Ascending aorta (tissue), 2 donors: ENCODE measurements at regions not wholly inside any gene's neighbourhood (a gene's known extent, or its start where the extent isn't known, plus 50 kb on each side); places are given as distances from the start of the nearest gene placed in this dataset.

ENCODE experiments used
- DNase-seq, 2 donors: peaks; one replicate each; pipeline ENCODE4 v3.0.0-alpha.2; 2019; ENCODE audit warnings: low spot score in 2 of 2
- H3K27ac ChIP-seq, 2 donors: fragments of 200-600 bp; sonication (generic); one replicate each; pipeline ENCODE4 v1.5.1; 2016 to 2017; ENCODE audit warnings: mild to moderate bottlenecking in 1 of 2
- H3K27me3 ChIP-seq: fragments of 200-600 bp; sonication (generic); one replicate; pipeline ENCODE4 v1.5.1; 2017
- H3K36me3 ChIP-seq, 2 donors: fragments of 200-600 bp; sonication (generic); one replicate each; pipeline ENCODE4 v1.5.1; 2016
- H3K4me1 ChIP-seq, 2 donors: fragments of 200-600 bp; sonication (generic); one replicate each; pipeline ENCODE4 v1.5.1; 2016 to 2017; ENCODE audit warnings: mild to moderate bottlenecking in 1 of 2
- H3K4me3 ChIP-seq, 2 donors: fragments of 200-600 bp; sonication (generic); one replicate each; pipeline ENCODE4 v1.5.1; 2016 to 2017; ENCODE audit warnings: mild to moderate bottlenecking in 1 of 2
- H3K9me3 ChIP-seq, 2 donors: fragments of 200-600 bp; sonication (generic); one replicate each; pipeline ENCODE4 v1.5.1; 2016
- intact Hi-C: fragments of 100-400 bp; cut with DNase I; formaldehyde crosslinking; loops from one replicate; pipeline ENCODE4 v1.15.1; 2023
- TF ChIP-seq, protein P1 (sequence below), 3 experiments: fragments of 200-600 bp in 2 of 3; fragments of 450-650 bp in 1 of 3; sonication (generic) in 2 of 3; IDR thresholded peaks; one replicate each; pipeline ENCODE4 v1.5.1; 2016 to 2019; ENCODE audit warnings: antibody characterized with exemption in 3 of 3, mild to moderate bottlenecking in 1 of 3, moderate library complexity in 1 of 3

DNA sequence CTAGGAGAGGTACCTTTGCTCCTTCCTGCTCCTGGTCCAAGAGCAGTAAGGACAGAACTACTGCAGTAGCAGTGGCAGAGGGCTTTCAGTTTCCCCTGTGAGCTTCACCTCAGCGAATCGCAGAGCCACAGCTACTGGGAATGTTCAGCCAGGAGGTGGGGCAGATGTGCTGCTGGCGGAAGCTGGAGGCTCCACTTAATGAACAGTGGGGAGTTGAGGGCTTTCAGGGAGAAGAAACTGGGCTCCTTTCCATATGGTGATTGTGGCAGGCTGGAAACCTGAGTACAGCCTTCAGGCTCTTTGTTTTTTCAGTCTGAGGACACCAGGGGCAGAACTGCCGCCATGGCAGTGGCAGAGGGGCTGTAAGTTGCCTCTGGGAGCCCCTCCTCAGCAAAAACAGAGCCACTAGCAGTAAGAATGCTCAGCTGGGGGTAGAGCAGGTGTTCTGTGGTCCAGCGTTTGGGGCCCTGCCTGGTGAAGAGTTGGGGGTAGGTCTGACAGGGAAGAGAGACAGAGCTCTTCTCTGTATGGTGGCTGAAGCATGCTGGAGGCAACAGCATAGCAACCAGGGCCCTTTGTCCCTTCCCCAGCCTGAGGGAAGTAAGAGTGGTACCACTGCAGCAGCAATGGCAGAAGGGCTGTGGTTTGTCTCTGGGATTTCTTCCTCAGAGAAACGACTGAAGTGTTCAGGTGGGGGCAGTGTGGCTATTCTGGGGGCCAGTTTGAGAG is 106.0 kb upstream of the GRXCR1 start:
- Histone ChIP-seq H3K4me3 (no peak overlapping the region), H3K27me3 (no peaks in the 10 kb centered on the region), H3K27ac (no peak overlapping the region), H3K36me3 (no peaks in the 10 kb centered on the region), H3K9me3 (no peaks in the 10 kb centered on the region), H3K4me1 (no peaks in the 10 kb centered on the region)
- no peak for DNase-seq
- TF ChIP-seq, protein P1, sequence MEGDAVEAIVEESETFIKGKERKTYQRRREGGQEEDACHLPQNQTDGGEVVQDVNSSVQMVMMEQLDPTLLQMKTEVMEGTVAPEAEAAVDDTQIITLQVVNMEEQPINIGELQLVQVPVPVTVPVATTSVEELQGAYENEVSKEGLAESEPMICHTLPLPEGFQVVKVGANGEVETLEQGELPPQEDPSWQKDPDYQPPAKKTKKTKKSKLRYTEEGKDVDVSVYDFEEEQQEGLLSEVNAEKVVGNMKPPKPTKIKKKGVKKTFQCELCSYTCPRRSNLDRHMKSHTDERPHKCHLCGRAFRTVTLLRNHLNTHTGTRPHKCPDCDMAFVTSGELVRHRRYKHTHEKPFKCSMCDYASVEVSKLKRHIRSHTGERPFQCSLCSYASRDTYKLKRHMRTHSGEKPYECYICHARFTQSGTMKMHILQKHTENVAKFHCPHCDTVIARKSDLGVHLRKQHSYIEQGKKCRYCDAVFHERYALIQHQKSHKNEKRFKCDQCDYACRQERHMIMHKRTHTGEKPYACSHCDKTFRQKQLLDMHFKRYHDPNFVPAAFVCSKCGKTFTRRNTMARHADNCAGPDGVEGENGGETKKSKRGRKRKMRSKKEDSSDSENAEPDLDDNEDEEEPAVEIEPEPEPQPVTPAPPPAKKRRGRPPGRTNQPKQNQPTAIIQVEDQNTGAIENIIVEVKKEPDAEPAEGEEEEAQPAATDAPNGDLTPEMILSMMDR (IDR thresholded peaks at IDR 0.05): no peak
- intact Hi-C loops: no loop called here

- Histone ChIP-seq H3K4me3 (no peak overlapping the region), H3K4me1 (no peaks in the 10 kb centered on the region), H3K27ac (no peak overlapping the region), H3K9me3 (no peaks in the 10 kb centered on the region), H3K27me3 (no peaks in the 10 kb centered on the region), H3K36me3 (no peaks in the 10 kb centered on the region)
- intact Hi-C loops: no loop called here
- TF ChIP-seq, protein P1 (IDR thresholded peaks at IDR 0.05): no peak
- no peak for DNase-seq
Observed at GRCh38 chr4:42785817-42786216, 106.7 kb upstream of the GRXCR1 start.

DNA sequence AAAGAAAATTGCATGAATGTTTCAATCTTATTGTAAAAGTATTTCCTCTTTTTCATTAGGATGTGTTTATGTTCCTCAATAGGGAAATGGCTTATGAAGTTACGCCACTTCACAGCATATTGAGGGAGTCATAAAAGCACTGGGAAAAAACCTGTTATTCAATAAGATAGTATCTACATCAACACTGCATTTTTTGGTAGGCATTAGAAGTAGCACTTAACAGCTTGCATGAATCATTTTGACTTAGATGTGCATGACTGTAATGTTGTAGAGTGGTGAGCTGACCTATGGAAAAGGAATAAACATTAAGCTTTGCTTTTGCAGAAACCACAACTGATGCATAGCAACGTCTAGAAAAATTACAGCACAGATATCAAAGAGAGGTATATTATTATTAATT is 111.2 kb upstream of the GRXCR1 start:
- Histone ChIP-seq H3K4me1 (no peaks in the 10 kb centered on the region), H3K27me3 (no peaks in the 10 kb centered on the region), H3K9me3 (no peaks in the 10 kb centered on the region), H3K4me3 (no peak overlapping the region), H3K36me3 (no peaks in the 10 kb centered on the region), H3K27ac (no peak overlapping the region)
- intact Hi-C loops: no loop called here
- DNase-seq: no peak
- TF ChIP-seq, protein P1 (IDR thresholded peaks at IDR 0.05): no peak

DNA sequence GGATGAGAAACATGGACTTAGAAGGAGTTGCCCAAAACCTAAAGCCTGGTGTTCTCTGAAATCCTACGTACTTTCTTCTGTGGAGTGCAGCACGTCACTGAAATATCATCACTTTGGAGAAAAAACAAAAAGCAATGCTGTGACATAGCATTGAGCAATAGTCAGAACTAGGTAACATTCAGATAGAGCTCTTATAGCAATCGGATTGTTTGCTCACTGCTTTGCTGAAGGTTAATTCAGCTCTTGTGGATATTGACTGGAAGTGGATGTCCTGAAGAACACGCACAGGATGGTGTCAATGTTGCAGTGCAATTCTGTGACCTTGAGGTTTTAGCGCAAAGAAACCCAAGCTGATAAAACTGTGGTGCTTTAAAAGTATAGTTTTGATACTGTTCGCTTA is 114.2 kb upstream of the GRXCR1 start:
- DNase-seq: no peak
- intact Hi-C loops: no loop called here
- TF ChIP-seq, protein P1 (IDR thresholded peaks at IDR 0.05): no peak

DNA sequence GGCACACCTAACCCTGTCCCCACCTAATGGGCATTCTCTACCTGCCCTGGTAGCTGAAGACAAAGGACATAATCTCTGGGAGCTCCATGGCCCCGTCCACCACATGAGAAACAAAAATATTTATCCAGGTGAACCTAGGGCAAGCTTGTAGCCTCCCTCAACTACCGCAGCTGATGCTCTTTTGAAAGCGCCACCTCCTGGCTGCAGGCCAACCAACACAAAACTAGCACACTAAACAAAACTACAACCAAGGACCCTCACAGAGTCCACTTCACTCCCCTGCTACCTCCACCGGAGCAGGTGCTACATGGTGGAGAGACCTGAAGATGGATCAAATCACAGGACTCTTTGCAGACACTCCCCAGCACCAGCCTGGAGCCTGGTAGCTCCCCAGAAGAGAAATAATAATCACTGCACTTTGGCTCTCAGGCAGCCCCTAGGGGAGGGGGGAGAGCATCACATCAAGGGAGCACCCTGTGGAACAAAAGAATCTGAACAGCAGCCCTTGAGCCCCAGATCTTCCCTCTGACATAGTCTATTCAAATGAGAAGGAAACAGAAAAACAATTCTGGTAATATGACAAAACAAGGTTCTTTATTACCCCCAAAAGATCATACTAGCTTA is 111.3 kb upstream of the ATP8A1 start:
- TF ChIP-seq, protein P1 (IDR thresholded peaks at IDR 0.05): no peak
- no peak for DNase-seq
- Histone ChIP-seq H3K4me1 (no peaks in the 10 kb centered on the region), H3K27me3 (no peaks in the 10 kb centered on the region), H3K27ac (no peak overlapping the region), H3K36me3 (no peaks in the 10 kb centered on the region), H3K9me3 (no peaks in the 10 kb centered on the region), H3K4me3 (no peak overlapping the region)
- intact Hi-C loops: no loop called here

More for the DNA sequence above, 114.2 kb upstream of the GRXCR1 start:
- H3K27me3 ChIP-seq: no peaks in the 10 kb centered on the region
- no peak overlapping the region for H3K27ac ChIP-seq
- H3K36me3 ChIP-seq: no peaks in the 10 kb centered on the region
- H3K9me3 ChIP-seq: no peaks in the 10 kb centered on the region
- no peak overlapping the region for H3K4me3 ChIP-seq
- H3K4me1 ChIP-seq: no peaks in the 10 kb centered on the region
